ENCODE measurements at regions not wholly inside any gene's neighbourhood (a gene's known extent, or its start where the extent isn't known, plus 50 kb on each side); places are given as distances from the start of the nearest gene placed in this dataset.
"Not testable (repeated sequence)": the region's sequence is repeated elsewhere in the genome, so short reads cannot be mapped to it uniquely, and the experiment has no call there.

DNA sequence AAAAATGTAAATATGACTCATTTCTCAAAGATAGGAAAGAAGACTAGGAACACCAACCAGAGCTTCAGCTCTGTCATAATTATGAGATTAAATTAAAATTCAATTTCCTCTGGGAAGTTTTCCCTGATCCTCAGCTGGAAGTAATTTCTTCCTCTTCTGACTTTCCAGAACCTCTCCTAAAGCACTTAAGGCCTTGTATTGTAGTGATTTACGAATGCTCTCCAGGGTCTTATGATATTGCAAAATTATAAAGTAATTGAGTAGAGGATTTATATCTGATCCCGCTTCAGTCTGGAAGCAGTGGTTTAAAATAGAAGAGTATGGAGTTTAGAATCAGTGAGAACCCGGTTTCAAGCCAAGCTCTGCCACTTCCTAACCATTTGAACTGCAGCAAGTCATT is 279.8 kb downstream of the ZPLD1 start:
- no peak overlapping the region for H3K4me3 ChIP-seq (replicated peaks; ENCODE audit: low read depth, low read length)
- no peak for DNase-seq (ENCODE audit: extremely low read depth, low read depth)
- TF ChIP-seq, protein P1, sequence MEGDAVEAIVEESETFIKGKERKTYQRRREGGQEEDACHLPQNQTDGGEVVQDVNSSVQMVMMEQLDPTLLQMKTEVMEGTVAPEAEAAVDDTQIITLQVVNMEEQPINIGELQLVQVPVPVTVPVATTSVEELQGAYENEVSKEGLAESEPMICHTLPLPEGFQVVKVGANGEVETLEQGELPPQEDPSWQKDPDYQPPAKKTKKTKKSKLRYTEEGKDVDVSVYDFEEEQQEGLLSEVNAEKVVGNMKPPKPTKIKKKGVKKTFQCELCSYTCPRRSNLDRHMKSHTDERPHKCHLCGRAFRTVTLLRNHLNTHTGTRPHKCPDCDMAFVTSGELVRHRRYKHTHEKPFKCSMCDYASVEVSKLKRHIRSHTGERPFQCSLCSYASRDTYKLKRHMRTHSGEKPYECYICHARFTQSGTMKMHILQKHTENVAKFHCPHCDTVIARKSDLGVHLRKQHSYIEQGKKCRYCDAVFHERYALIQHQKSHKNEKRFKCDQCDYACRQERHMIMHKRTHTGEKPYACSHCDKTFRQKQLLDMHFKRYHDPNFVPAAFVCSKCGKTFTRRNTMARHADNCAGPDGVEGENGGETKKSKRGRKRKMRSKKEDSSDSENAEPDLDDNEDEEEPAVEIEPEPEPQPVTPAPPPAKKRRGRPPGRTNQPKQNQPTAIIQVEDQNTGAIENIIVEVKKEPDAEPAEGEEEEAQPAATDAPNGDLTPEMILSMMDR (IDR thresholded peaks at IDR 0.05; ENCODE audit: low read depth, low read length, missing control alignments), result no peak

DNA sequence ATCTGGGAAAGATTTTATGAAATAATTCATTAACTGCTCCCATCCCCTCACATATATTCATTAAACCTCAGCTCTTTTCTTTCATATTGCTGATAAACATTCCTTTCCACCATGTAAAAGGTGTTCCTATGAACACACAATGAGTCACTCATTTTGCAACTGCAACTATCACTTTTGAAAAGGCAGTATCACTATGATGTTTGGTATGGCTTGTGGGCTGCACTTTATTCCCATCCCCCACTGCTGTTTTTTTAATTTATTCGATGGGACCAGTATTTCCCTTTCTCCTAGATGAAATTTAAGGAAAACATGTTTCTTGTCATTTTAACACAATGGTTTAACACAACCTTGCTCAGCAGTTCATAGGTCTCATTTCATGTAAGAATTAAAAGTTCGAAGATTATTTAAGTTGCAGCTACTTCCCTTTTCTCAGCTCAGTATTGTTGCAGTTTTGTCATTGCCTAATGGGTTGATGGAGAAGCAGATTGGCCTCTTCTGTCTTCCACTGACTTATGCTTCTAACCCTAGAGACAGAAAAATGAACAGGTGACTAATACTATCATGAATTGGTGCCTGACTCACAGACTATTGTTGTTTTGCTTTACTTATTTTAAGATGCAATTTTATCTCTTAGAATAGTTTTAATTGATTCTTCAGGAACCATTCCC is 280.3 kb downstream of the ZPLD1 start:
- no peak overlapping the region for H3K4me3 ChIP-seq (replicated peaks; ENCODE audit: low read depth, low read length)
- TF ChIP-seq, protein P1 (IDR thresholded peaks at IDR 0.05; ENCODE audit: low read depth, low read length, missing control alignments), result no peak
- no peak for DNase-seq (ENCODE audit: extremely low read depth, low read depth)

DNA sequence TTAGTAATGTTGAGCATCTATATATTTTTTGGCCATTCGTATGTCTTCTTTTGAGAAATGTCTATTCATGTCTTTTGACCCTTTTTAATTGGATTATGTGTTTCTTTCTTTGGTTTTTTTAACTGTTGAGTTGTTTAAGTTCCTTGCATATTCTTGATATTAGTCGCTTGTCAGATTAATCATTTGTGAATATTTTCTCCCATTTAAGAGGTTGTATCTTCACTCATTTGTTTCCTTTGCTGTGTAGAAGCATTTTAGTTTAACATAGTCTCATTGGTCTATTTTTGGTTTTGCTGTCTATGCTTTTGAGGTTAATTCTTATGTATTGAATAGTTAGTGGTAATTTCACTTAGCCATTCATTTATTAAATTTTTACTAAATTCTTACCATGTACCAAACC is 283.8 kb downstream of the ZPLD1 start:
- TF ChIP-seq, protein P1 (IDR thresholded peaks at IDR 0.05; ENCODE audit: low read depth, low read length, missing control alignments), result no peak
- H3K4me3 ChIP-seq (replicated peaks; ENCODE audit: low read depth, low read length), result no peak overlapping the region
- DNase-seq (ENCODE audit: extremely low read depth, low read depth), result no peak

DNA sequence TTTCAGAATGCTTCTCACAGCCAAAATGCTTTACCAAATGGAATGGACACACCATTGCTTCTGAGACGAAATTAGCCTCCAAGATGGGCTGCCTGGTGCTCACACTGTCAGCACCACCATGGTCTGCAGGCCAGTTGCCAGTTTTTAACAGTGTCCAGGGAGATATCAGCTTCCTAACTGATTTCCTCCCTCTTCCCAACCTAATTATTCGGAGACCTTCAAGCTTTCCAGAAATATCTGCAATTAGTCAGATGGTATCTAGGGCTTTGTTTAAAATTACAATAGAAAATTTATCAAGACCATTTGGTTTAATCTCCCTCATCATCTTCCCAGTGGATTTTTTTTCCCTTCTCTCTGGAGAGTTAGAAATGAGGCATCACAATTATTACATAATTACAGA is 287.5 kb downstream of the ZPLD1 start:
- TF ChIP-seq, protein P1 (IDR thresholded peaks at IDR 0.05; ENCODE audit: low read depth, low read length, missing control alignments), result no peak
- no peak overlapping the region for H3K4me3 ChIP-seq (replicated peaks; ENCODE audit: low read depth, low read length)
- no peak for DNase-seq (ENCODE audit: extremely low read depth, low read depth)

DNA sequence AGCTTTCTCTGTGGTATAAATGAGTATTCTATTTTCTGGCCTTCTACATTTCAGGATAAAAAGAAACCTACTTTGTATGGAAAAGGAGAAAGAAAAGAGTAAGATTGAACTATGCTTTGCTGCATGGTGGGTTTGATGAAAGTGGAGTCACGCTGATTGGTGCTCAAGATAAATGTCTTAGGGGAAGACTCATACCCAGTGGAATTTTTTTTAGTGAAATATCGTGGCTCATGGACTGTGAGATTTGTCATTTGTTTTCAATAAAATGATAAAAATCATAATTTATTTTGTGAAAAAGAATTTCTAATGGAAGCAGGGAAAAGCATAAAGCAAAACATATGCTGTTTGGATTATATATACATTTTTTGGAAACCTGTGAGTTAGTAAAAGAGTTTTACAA is 292.5 kb downstream of the ZPLD1 start:
- TF ChIP-seq, protein P1 (IDR thresholded peaks at IDR 0.05; ENCODE audit: low read depth, low read length, missing control alignments), result no peak
- no peak overlapping the region for H3K4me3 ChIP-seq (replicated peaks; ENCODE audit: low read depth, low read length)
- DNase-seq (ENCODE audit: extremely low read depth, low read depth), result no peak

DNA sequence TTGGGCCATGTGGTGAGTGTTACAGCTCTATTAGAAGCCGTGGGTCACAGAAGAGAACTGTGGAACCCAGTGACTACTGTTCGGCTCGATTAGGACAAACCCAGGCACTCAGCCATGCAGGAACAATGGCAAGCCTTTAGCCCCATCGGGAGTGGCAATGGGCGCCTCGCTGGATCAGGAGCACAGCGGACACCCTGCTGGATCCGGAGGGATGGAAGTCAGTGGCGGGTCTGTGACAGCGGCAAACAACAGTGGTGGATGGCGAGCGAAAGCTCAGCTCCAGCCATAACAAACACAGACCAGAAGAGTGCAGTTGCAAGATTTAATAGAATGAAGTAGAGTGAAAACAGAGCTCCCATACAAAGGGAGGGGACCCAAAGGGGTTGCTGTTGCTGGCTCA is 297.8 kb downstream of the ZPLD1 start:
- not testable (repeated sequence) for H3K4me3 ChIP-seq (replicated peaks; ENCODE audit: low read depth, low read length); DNase-seq (ENCODE audit: extremely low read depth, low read depth)

DNA sequence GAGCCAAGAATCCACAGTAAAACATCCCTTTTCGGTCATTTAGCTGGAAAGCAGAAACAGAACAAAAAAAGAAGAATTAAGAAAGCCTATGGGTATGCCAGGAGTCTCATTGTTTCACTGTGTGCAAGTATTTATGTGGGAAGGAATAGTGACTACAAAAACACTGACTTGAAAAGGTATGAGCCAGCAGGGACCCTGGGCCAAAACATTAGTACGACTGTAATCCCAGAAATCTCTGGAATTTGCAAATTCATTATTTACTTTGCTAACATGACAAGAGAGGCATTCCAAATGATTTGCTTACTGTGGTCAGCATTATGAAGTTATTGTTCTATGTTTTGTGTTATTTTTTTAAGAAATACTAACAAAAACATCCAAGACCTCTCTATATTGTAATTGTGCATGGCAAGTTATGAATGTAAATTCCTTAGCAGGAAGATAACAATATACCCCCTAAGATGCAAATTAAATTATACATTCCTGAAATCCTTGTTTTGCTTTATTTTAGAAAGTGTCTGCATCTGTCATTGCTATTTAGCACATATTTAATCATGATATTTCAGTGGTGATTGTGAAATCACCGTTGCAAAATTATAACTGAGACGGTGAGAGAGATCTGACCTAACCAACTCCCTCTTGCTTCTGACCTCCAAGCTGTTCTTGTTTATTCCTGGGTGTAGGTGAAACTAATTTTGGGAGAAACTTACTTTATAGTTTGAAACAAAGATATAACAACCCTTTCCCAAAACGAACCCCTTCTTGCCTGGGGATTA is 299.2 kb downstream of the ZPLD1 start:
- TF ChIP-seq, protein P1 (IDR thresholded peaks at IDR 0.05; ENCODE audit: low read depth, low read length, missing control alignments), result no peak
- no peak overlapping the region for H3K4me3 ChIP-seq (replicated peaks; ENCODE audit: low read depth, low read length)
- no peak for DNase-seq (ENCODE audit: extremely low read depth, low read depth)

Data from HFF-Myc (cell line).